HuH-7.5 (cell line): ENCODE measurements at regions not wholly inside any gene's neighbourhood (a gene's known extent, or its start where the extent isn't known, plus 50 kb on each side); places are given as distances from the start of the nearest gene placed in this dataset.

Experiments used
- DNase-seq: peaks from one replicate; pipeline ENCODE4 v3.0.0; 2011; ENCODE audit warnings: low spot score

DNA sequence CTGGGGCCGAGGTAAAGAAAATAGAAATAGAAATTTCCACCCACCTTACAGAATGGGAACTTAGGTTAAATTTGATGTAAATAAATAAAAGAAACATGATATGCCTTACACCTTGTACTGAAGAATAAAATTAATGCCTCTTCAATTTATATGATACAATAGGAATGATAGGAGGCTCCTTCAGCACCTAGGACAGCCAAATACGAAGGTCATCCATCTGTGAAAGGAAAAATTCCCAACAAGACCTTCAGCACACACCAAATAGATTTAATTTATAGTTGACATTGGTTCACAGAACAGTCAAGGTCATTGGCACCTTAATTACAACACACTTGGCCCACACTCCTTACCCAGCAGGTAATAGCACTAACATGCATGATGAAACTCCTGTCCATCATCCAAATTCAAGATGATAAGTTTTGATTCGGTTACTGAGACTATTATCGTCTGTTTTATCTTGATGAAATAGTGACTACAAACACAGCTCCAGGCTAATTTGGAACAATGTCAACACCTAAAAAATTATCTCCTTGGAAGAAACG is 250.9 kb downstream of the SNX13 start:
- no peak for DNase-seq

DNA sequence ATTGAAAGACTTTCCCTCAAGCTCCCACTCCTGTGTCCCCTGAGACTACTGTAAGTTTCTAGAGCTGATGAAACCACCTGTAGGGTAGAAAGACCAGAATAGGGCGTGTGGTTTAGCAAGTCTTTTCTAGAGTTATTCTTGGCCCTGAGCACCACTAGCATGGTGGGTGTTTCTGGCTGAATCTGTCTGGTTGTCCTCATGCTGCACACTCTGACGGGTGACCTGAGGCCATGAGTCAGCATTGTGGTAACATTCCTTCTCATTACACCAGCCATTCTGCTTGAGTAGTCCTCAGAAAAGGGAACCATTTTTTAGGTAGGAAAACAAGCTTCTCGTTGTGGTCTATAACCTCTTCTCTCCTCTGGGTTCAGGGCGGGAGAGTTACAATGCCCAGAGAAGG is 250.3 kb downstream of the SNX13 start:
- DNase-seq, result no peak

DNA sequence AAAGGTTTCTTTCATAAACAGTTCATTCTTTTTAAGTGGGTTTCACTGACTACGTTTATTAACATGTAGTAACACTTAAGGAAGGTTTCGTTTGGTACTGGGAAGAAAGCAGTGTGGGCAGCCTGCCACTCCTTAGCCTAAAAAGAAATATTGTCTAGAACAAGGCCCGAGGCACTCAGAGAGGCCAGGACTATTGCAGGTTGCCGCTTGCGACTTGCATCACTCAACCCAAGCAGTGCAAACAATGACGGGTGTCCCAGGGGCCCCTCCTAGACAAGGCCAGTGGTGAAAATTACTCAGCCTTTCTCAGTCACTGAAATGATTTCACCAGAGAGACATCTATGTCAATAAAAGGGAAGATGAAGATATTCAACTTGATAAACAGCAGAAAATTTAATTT is 243.9 kb downstream of the SNX13 start:
- DNase-seq, result peak; percentile 57

DNA sequence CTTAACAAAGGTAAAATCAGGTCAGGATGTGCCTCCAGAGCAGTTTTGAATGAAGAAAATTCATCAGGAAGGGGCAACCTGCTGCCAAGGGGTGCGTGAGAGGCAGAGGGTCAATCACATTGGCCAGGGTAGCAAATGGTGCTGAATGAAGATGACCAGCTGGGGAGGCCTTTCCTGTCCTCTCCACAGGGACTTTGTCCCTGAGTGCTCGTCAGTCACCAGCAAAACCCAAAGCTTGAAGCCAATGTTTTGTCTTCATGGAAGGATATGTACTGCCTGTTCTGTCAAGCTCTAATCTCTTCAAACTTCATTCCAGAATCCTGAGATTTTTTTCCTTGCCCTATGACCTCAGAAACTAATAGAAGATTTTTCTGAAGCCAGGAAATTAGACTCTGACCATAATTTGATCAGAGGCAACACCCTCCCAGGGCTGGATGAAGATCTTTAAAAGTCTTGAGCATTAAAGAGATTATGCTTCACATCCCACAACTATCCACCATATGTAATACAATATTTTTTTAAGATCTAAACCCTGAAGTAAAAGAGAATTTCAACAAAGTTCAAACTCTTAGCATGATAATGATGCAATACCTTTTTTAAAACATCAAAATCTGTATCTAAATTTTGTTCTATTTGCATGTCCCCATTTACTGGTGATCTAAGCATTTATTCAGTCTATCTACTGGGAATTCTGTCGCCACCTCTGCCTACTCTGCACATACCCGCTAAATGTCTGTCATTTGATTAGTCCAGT is 243.0 kb downstream of the SNX13 start:
- DNase-seq, result no peak

DNA sequence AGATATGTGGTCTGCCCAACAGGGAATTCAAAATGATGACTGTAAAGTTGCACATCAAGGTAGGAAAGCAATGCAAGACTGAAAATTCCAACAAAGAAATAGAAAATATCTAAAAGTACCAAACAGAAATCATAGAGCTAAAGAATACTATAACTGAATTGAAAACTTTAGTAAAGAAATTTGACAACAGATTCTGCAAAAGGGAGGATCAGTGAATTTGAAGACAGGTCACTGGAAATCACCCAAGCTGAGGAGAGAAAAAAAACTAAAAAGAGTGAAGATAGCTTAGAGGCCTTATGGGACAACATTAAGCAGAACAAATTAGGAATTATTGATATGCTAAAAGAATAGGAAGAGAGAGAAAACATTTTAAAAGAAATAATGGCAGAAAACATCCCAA is 240.6 kb downstream of the SNX13 start:
- DNase-seq, result no peak

DNA sequence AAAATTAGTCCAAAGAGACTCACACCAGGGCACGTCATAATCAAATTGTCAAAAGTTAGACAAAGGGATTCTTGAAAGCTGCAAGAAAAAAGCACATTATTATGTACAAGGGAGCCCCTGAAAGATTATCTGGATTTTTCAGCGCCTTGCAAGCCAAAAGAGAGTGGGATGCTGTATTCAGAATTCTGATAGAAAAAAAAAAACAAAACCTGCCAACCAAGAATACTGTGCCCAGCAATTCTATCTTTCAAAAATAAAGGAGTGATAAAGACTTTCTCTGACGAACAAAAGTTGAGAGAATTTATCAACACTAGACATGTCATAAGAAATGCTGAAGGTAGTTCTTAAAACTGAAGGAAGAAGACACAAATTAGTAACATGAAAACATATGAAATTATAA is 240.2 kb downstream of the SNX13 start:
- DNase-seq, result no peak

DNA sequence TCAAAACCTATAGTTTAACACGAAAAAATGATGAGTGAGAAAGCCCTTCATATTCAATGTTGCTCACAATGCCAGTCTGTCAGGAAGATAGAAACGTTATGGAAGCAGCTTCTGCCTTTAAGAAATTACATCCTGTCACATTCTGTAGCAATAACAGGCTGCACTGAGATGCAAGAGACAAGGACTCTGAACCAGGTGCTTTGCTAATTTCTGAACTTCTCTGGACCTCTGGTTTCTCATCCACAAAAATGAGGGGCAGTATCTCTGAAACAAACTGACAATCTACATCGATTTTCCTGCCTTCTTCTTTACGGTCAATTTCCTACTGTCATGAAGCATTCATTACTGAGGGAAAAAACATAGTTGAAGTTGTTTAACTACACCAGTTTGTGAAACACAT is 234.0 kb downstream of the SNX13 start:
- no peak for DNase-seq

DNA sequence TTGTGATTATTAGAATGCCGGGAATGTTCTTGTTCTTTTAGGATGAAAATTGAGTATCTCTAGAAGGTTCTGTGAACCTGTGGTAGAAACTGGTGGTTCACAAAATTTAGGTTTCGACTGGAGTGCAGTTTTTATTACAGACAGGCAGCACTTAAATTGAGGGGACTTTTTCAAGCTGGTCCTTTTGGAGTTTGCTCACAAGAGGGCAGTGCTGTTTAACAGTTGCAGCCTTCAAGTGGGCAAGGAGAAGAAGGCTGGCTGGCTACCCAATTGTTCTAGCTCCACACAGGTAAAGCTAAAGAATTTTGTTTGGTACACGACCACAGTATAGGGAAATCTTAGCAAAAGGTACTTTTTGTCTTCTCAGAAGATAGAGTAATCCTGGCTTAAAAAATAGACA is 233.6 kb downstream of the SNX13 start:
- peak; percentile 23 for DNase-seq

DNA sequence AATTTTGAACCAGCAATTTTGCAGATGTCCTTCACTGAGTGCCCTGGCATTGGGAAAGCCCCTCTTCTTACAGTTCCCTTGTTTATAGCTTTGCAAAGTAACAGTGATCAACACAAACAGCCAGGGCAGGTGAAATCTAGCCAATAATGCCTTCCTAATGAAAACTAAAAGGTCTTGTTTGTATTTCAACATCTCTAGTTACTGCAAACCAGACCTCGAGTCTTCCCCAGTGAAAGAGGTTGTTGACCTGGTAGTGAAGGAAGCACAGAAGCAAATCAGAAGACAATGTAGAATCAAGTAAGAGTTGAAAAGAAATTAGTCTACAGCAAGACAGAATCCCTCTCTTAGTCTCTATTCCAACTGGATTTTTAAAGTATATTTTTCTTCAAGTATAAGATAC is 231.2 kb downstream of the SNX13 start:
- peak; percentile 13 for DNase-seq

DNA sequence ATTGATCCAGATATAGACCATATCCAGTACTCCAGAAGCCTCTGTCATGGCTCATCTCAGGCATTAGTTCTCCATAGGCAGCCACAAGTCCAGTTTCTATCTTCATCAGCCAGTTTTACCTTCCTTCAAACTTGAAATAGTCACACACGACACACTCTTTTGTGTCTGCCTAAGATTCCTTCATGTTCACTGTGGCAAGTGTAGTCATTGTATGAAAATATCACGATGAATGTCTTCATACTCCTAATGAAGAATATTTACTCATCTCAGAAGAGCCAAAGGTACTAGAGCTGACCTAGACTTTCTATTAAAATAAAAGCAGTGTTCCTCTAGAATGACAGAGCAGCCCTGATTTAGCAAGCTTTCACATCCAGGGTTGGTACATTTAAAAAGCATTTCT is 230.7 kb downstream of the SNX13 start:
- no peak for DNase-seq

DNA sequence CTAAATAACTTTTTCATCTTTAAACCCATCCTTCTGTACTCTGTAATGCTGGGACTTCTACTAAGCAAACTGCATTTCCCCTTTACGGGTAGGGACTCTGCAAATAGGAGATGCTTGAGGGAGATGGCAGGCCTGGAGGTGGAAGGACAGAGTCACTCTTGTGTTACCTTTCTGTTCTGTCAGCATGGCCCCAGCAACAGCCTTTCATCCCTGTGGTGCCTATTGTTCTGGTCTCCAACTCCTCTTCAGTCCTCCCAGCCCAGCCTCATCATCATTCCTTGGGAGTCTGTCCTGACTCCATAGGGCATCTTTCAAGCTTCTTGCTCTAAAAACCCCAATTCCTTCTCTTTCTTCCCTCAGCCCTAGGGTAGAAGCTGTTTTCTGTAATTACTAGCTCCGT is 230.0 kb downstream of the SNX13 start:
- DNase-seq, result no peak

DNA sequence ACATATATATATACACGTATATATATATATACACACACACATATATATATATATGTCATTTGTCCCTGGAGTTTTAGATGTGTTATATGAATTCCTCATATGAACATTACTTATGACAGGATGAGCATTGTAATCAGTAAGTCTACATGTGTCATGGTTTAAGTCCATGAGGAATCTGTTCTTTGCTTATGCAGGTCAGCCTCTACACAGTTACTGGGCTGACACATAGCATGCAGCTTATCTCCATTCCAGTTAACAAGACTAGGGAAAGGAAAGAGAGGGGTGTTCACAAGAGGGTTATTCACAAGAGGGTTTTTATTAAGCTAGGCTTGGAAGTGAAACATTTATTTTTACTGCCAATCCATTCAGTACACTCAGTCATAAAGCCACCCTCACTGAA is 226.7 kb downstream of the SNX13 start:
- no peak for DNase-seq

DNA sequence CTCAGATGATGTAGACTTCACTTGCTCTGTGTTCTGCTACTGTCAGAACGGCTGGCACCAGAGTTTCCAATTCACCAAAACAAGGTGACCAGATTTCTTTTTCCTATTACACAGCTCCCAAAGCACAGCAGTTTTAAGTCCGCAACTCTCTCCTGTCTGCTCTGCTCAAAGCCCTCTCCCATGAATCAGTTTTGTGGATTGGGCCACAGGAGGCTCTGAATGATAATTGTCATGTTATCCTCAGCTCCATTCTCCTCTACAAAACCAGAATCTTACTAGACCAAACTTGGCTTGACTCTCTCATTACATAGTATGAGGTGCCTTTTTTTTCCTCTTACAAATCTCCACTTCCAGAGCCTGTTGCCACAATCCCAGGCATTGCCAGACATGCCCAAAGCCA is 223.5 kb downstream of the SNX13 start:
- no peak for DNase-seq

DNA sequence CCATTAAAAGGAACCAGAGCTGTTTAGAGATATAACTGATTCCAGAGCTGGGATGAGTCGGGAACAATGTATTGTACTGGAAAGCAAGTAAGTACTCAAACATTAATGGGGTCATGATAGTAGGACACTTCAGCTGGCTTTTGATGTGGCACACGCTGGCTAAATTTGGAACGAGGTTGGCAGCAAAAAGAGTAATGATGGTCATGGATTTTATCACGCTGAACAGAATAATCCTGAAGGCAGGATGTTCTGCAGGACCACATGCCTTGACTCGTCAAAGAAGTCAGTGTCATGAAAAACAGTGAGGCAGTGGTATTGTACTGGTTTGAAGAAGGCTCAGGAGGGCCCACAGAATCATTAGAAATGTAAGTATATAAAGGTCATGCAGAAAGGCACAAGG is 220.3 kb downstream of the SNX13 start:
- no peak for DNase-seq

DNA sequence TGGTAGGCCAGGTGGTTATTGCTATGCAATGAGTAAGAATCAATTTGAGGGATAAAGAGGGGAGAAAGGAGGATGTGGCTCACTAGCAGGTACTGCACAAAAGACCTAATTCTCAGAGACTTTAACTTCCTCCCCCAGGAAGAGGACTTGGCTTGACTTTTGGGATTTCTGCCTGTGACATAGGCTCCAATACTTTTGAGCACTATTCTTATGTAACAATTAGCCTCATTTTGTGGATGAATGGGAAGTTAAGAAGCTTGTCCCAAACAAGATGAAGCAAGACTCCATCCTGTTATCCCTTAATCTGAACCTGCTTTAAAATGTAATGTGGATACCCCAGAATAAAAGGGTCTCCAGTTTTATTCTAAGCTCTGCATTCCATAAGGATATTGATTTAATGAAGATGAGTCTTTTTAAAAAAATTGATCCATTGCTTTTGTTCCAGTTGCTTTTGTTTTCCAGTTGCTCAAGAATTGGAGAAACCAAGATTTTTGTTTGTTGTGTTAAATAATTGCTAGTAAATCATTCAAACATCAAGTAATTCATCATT is 218.5 kb downstream of the SNX13 start:
- no peak for DNase-seq

DNA sequence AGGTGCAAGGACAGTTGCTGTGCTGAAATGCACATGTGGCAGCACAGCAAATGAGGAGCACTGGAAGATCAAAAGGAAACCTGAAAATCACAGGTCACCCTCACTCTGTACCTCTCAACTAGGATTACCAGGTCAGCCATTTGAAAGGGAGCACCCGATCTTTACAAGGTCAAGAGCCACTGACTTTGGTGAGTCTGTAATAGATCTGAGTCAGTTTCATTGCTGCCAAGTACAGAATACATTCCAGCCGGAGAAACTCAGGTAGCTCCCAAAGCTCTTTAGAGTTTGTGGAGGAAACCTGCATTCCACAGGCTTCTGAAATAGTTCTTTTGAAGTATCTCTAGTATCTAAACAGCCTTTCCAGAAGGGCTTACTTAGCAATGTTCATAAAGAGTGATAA is 217.5 kb downstream of the SNX13 start:
- DNase-seq, result no peak

DNA sequence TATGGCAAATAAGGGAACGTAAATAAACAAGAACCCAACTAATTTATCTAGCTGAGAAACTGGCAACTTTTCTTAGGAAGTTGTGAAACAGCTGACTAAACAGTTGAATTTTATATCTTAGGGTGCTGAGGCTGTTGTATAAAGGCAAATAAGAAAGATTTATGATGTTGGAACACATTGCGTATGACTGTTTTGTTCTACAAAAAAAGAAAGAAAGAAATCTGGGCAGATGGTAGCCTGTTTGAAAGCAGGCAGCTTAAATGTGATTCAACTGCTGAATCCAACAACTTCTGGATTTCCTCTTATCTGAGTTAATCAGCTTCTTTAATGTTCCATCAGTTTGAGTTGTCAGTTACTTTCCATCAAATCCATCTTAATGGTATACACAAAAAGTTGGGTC is 214.5 kb downstream of the SNX13 start:
- no peak for DNase-seq

DNA sequence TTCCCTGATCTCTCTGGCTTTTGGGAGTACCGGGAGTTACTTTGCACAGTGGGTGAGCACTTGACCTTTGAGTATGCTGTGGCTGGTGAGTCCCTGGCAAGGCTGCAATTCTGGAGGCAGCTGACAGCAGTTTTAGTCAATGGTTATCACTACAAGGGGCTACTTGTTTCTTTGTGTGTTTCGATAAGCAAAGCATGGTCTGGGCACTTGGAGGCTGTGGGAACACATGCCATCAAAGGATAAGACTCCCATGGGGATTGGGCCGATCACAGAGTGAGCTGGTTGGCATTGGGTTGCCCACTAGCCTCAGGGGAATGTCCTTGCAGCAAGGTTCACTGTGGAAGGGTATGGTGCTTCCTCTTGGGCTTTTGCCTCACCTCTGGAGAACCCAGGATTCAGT is 208.2 kb downstream of the SNX13 start:
- no peak for DNase-seq
